ENCODE measurements at regions not wholly inside any gene's neighbourhood (a gene's known extent, or its start where the extent isn't known, plus 50 kb on each side); places are given as distances from the start of the nearest gene placed in this dataset.

GRCh38 chr2:7289697-7290096, 372.5 kb downstream of the RNF144A start:
- DNase-seq (ENCODE audit: low spot score), result no peak

- DNase-seq (ENCODE audit: low spot score), result no peak
Observed at GRCh38 chr2:7292154-7292691, 375.0 kb downstream of the RNF144A start.

GRCh38 chr2:7309582-7309981, 392.4 kb downstream of the RNF144A start:
- no peak for DNase-seq (ENCODE audit: low spot score)

- DNase-seq (ENCODE audit: low spot score), result no peak
Observed at GRCh38 chr2:7324706-7325105, 407.5 kb downstream of the RNF144A start.

- no peak for DNase-seq (ENCODE audit: low spot score)
Observed at GRCh38 chr2:7325186-7325585, 408.0 kb downstream of the RNF144A start.

- no peak for DNase-seq (ENCODE audit: low spot score)
Observed at GRCh38 chr2:7329465-7329864, 412.3 kb downstream of the RNF144A start.

GRCh38 chr2:7333189-7333765, 416.1 kb downstream of the RNF144A start:
- no peak for DNase-seq (ENCODE audit: low spot score)

- DNase-seq (ENCODE audit: low spot score), result no peak
Observed at GRCh38 chr2:7333960-7334493, 416.8 kb downstream of the RNF144A start.

- DNase-seq (ENCODE audit: low spot score), result no peak
Observed at GRCh38 chr2:7338961-7339360, 421.7 kb downstream of the RNF144A start.

GRCh38 chr2:7346336-7346735, 429.1 kb downstream of the RNF144A start:
- no peak for DNase-seq (ENCODE audit: low spot score)

- no peak for DNase-seq (ENCODE audit: low spot score)
Observed at GRCh38 chr2:7348761-7349160, 431.5 kb downstream of the RNF144A start.

GRCh38 chr2:7352191-7352590, 435.0 kb downstream of the RNF144A start:
- DNase-seq (ENCODE audit: low spot score), result no peak

GRCh38 chr2:7353571-7353970, 436.4 kb downstream of the RNF144A start:
- DNase-seq (ENCODE audit: low spot score), result no peak

- DNase-seq (ENCODE audit: low spot score), result no peak
Observed at GRCh38 chr2:7355781-7356180, 438.6 kb downstream of the RNF144A start.

GRCh38 chr2:7356909-7357584, 439.8 kb downstream of the RNF144A start:
- DNase-seq (ENCODE audit: low spot score), result no peak

GRCh38 chr2:7357993-7358392, 440.8 kb downstream of the RNF144A start:
- no peak for DNase-seq (ENCODE audit: low spot score)

GRCh38 chr2:7358865-7359447, 441.7 kb downstream of the RNF144A start:
- no peak for DNase-seq (ENCODE audit: low spot score)

GRCh38 chr2:7363906-7364305, 446.7 kb downstream of the RNF144A start:
- no peak for DNase-seq (ENCODE audit: low spot score)

GRCh38 chr2:7368211-7368610, 451.0 kb downstream of the RNF144A start:
- no peak for DNase-seq (ENCODE audit: low spot score)

- no peak for DNase-seq (ENCODE audit: low spot score)
Observed at GRCh38 chr2:7373156-7373555, 455.9 kb downstream of the RNF144A start.

- no peak for DNase-seq (ENCODE audit: low spot score)
Observed at GRCh38 chr2:7375901-7376300, 458.7 kb downstream of the RNF144A start.

GRCh38 chr2:7377916-7378569, 460.8 kb downstream of the RNF144A start:
- DNase-seq (ENCODE audit: low spot score), result no peak

GRCh38 chr2:7378591-7378990, 461.4 kb downstream of the RNF144A start:
- DNase-seq (ENCODE audit: low spot score), result no peak

Measured in COLO829 (cell line).